Mesenchymal stem cell (in vitro differentiated cells and primary cell): ENCODE measurements at regions not wholly inside any gene's neighbourhood (a gene's known extent, or its start where the extent isn't known, plus 50 kb on each side); places are given as distances from the start of the nearest gene placed in this dataset.

ENCODE experiments used
- DNase-seq: peaks from one replicate; pipeline ENCODE4 v3.0.0-alpha.2; 2013
- H2AFZ ChIP-seq: one replicate; pipeline ENCODE4 v1.6.1; 2013; ENCODE audit warnings: low read depth, mild to moderate bottlenecking, control low read depth, inconsistent platforms, low read length, moderate library complexity
- H2AK5ac ChIP-seq: 2 replicates; pipeline ENCODE4 v1.6.1; 2013; ENCODE audit warnings: low read length, moderate library complexity, mild to moderate bottlenecking, inconsistent platforms; ENCODE audit not compliant: severe bottlenecking
- H2BK120ac ChIP-seq: one replicate; pipeline ENCODE4 v1.6.1; 2013; ENCODE audit warnings: low read depth, mild to moderate bottlenecking, inconsistent platforms, low read length, moderate library complexity
- H2BK12ac ChIP-seq, 2 experiments: one replicate each; pipeline ENCODE4 v1.6.1; 2013; ENCODE audit warnings: inconsistent platforms in 2 of 2, low read length in 2 of 2, mild to moderate bottlenecking in 2 of 2, moderate library complexity in 2 of 2, control low read depth in 1 of 2
- H2BK15ac ChIP-seq: one replicate; pipeline ENCODE4 v1.6.1; 2013; ENCODE audit warnings: mild to moderate bottlenecking, low read depth, inconsistent platforms; ENCODE audit not compliant: poor library complexity, severe bottlenecking
- H2BK5ac ChIP-seq: 2 replicates; pipeline ENCODE4 v1.6.1; 2013; ENCODE audit warnings: low read depth, mild to moderate bottlenecking, low read length, control low read depth, inconsistent platforms; ENCODE audit not compliant: poor library complexity, severe bottlenecking
- H3K14ac ChIP-seq, 2 experiments: one replicate each; pipeline ENCODE4 v1.6.1; 2013; ENCODE audit warnings: inconsistent platforms in 2 of 2, low read length in 2 of 2, control low read depth in 1 of 2, mild to moderate bottlenecking in 1 of 2, moderate library complexity in 1 of 2
- H3K18ac ChIP-seq, 2 experiments: one replicate each; pipeline ENCODE4 v1.6.1; 2013; ENCODE audit warnings: inconsistent platforms in 2 of 2, low read length in 2 of 2, control low read depth in 1 of 2, low read depth in 1 of 2, mild to moderate bottlenecking in 1 of 2
- H3K23ac ChIP-seq, 2 experiments: one replicate each; pipeline ENCODE4 v1.6.1; 2013; ENCODE audit warnings: inconsistent platforms in 2 of 2, low read length in 2 of 2, mild to moderate bottlenecking in 2 of 2, moderate library complexity in 2 of 2, control low read depth in 1 of 2
- H3K27ac ChIP-seq: 2 replicates; pipeline ENCODE4 v1.5.1; 2013; ENCODE audit warnings: mild to moderate bottlenecking, moderate library complexity, low read length, control low read depth, inconsistent platforms; ENCODE audit not compliant: poor library complexity, severe bottlenecking
- H3K27me3 ChIP-seq, 2 experiments: 2 replicates each; pipeline versions ENCODE4 v1.6.1 to v1.7.0; 2013; ENCODE audit warnings: low read length in 2 of 2, mild to moderate bottlenecking in 2 of 2, moderate library complexity in 2 of 2, control low read depth in 1 of 2, inconsistent platforms in 1 of 2; ENCODE audit not compliant: control insufficient read depth in 1 of 2, insufficient read depth in 1 of 2
- H3K36me3 ChIP-seq, 2 experiments: 2 replicates each; pipeline versions ENCODE4 v1.6.1 to v1.7.0; 2013; ENCODE audit warnings: low read length in 2 of 2, control low read depth in 1 of 2, inconsistent platforms in 1 of 2, low read depth in 1 of 2, mild to moderate bottlenecking in 1 of 2; ENCODE audit not compliant: insufficient read depth in 2 of 2, control insufficient read depth in 1 of 2
- H3K4ac ChIP-seq, 2 experiments: one replicate each; pipeline ENCODE4 v1.6.1; 2013; ENCODE audit warnings: inconsistent platforms in 2 of 2, low read length in 2 of 2, mild to moderate bottlenecking in 2 of 2, moderate library complexity in 2 of 2, control low read depth in 1 of 2, low read depth in 1 of 2
- H3K4me1 ChIP-seq: 2 replicates; pipeline ENCODE4 v1.6.1; 2013; ENCODE audit warnings: low read depth, low read length, control low read depth; ENCODE audit not compliant: control insufficient read depth, insufficient read depth
- H3K4me2 ChIP-seq: 2 replicates; pipeline ENCODE4 v1.6.1; 2013; ENCODE audit warnings: low read length, mild to moderate bottlenecking, inconsistent platforms; ENCODE audit not compliant: poor library complexity, severe bottlenecking
- H3K4me3 ChIP-seq, 2 experiments: 2 replicates each; pipeline versions ENCODE4 v1.5.1 to v1.7.0; 2013; ENCODE audit warnings: low read length in 2 of 2, mild to moderate bottlenecking in 2 of 2, control low read depth in 1 of 2, low read depth in 1 of 2; ENCODE audit not compliant: insufficient read depth in 1 of 2
- H3K79me1 ChIP-seq: replicated peaks from 2 replicates; pipeline ENCODE4 v1.6.1; 2013; ENCODE audit warnings: mild to moderate bottlenecking, control low read depth, low read length, inconsistent platforms; ENCODE audit not compliant: poor library complexity, severe bottlenecking
- H3K9ac ChIP-seq: 2 replicates; pipeline ENCODE4 v1.7.0; 2013; ENCODE audit warnings: mild to moderate bottlenecking, low read length, moderate library complexity
- H3K9me3 ChIP-seq: 2 replicates; pipeline ENCODE4 v1.7.0; 2013; ENCODE audit warnings: mild to moderate bottlenecking, low read length; ENCODE audit not compliant: control insufficient read depth
- H4K8ac ChIP-seq: one replicate; pipeline ENCODE4 v1.6.1; 2013; ENCODE audit warnings: inconsistent platforms, mild to moderate bottlenecking, low read length, moderate library complexity
- H4K91ac ChIP-seq: one replicate; pipeline ENCODE4 v1.6.1; 2013; ENCODE audit warnings: mild to moderate bottlenecking, low read length, inconsistent platforms
- WGBS: methylation state at CpG from one replicate; pipeline ENCODE4 v1.1.7; 2013; ENCODE audit warnings: mixed read lengths; 5-methylcytosine and 5-hydroxymethylcytosine counted together

DNA sequence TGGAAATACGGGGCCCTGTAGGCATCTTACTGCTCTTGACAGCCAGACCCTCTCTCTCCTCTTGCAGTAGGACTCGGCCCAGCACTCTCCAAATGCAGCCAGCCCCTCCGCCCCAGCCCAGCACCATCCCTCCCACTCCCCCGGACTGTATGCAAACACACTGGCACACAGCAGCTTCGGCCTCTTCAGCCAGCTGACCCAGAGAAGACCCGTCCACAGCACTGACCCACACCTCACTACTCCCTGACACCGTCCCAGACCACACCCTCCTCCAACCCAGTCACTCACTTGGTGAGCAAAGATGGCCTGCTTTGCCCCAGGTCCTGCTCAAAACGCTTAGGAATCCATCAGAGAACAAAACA is 164.6 kb downstream of the IGLL1 start:
- H3K4ac ChIP-seq = no peak overlapping the region
- H2BK5ac ChIP-seq = no peak overlapping the region
- H2AK5ac ChIP-seq = no peak overlapping the region
- DNase-seq = no peak
- H3K9ac ChIP-seq = no peak overlapping the region
- H3K18ac ChIP-seq = no peak overlapping the region
- no peaks in the 10 kb centered on the region for H3K9me3 ChIP-seq
- H4K91ac ChIP-seq = no peak overlapping the region
- H3K79me1 ChIP-seq = no peaks in the 10 kb centered on the region
- H3K36me3 ChIP-seq = no peaks in the 10 kb centered on the region
- no peak overlapping the region for H3K4me3 ChIP-seq
- no peak overlapping the region for H2BK15ac ChIP-seq
- H3K4me1 ChIP-seq = no peaks in the 10 kb centered on the region
- peak overlapping the region in 1 of 2 experiments; percentile 61 for H3K23ac ChIP-seq
- H4K8ac ChIP-seq = no peak overlapping the region
- H3K14ac ChIP-seq = no peak overlapping the region
- H2AFZ ChIP-seq = no peak overlapping the region
- H3K27me3 ChIP-seq = peaks cover 27 to 50% of the 10 kb centered on the region in 2 experiments
- no peak overlapping the region for H3K4me2 ChIP-seq
- H3K27ac ChIP-seq = no peak overlapping the region
- 55% methylated on average over 8 of the region's 8 CpGs for WGBS
- no peak overlapping the region for H2BK120ac ChIP-seq
- no peak overlapping the region for H2BK12ac ChIP-seq

DNA sequence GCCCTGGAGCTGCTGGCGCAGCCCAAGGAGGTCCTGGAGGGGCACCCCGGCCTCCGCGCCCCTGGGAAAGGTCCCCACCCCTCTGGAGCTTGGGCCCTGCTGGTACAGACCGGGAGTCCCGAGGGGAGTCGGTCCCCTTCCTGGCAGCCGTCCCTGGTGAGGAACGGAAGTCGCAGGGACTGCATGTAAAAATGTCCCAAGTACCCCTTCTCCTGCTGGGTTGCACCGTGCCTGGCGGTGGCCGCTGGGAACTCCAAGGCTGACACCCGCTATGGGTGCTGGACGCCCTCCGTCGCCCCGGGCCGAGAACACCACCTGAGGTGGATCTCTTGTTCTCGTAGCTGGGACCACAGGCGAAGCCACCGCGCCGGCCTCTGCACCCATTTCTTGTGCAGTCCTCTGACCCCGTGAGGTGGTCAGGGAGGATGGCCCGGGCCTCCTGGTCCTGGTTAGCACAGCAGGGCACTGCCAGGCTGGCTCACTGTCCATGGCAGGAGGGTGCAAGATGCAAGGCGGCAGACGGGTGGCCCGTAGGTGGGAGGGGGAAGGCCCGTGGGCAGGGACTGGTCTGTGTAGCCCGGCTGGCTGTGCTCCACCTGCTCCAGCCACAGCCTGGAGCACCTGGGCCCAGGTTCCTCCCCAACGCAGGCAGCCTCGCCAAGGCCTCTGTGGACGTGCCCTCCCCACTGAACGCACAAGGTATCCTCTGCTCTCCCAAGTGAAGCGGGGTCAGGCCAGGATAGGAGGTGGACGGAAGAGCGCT is 165.2 kb downstream of the IGLL1 start:
- H3K27ac ChIP-seq = no peak overlapping the region
- H3K4me1 ChIP-seq = no peaks in the 10 kb centered on the region
- H3K79me1 ChIP-seq = no peaks in the 10 kb centered on the region
- no peak overlapping the region for H2BK15ac ChIP-seq
- H2AK5ac ChIP-seq = no peak overlapping the region
- no peak overlapping the region for H3K9ac ChIP-seq
- H3K27me3 ChIP-seq = peaks cover 30 to 53% of the 10 kb centered on the region in 2 experiments
- no peak overlapping the region for H4K91ac ChIP-seq
- no peak overlapping the region for H3K4me3 ChIP-seq
- no peak overlapping the region for H3K18ac ChIP-seq
- H3K36me3 ChIP-seq = no peaks in the 10 kb centered on the region
- 85% methylated on average over 38 of the region's 38 CpGs for WGBS
- peak overlapping the region in 1 of 2 experiments; percentile 61 for H3K23ac ChIP-seq
- no peak overlapping the region for H3K4ac ChIP-seq
- H3K9me3 ChIP-seq = no peaks in the 10 kb centered on the region
- H2AFZ ChIP-seq = no peak overlapping the region
- no peak overlapping the region for H2BK5ac ChIP-seq
- H3K4me2 ChIP-seq = no peak overlapping the region
- no peak overlapping the region for H4K8ac ChIP-seq
- peak overlapping the region in 1 of 2 experiments; percentile 18 for H3K14ac ChIP-seq
- DNase-seq = no peak
- H2BK120ac ChIP-seq = no peak overlapping the region
- H2BK12ac ChIP-seq = no peak overlapping the region

DNA sequence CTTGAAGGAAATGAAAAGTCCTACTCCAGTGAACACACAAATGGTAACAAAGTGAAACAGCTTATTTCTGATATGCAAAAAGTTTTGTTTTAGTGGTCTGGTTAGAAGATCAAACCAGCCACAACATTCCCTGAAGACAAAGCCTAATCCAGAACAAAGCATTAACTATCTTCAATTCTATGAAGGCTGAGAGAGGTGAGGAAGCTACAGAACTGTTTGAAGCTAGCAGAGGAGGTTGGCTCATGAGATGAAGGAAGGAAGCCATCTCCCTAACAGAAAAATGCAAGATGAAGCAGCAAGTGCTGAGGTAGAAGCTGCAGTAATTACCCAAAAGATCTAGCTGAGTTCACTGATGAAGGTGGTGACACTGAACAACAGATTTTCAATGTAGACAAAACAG is 168.4 kb downstream of the IGLL1 start:
- Histone ChIP-seq H4K91ac (no peak overlapping the region), H2BK15ac (no peak overlapping the region), H3K14ac (no peak overlapping the region), H3K4me1 (no peaks in the 10 kb centered on the region), H3K18ac (no peak overlapping the region), H3K23ac (no peak overlapping the region), H3K4me2 (no peak overlapping the region), H2BK5ac (no peak overlapping the region), H2BK12ac (no peak overlapping the region), H2AFZ (no peak overlapping the region), H3K36me3 (no peaks in the 10 kb centered on the region), H3K4ac (no peak overlapping the region), H3K9me3 (no peaks in the 10 kb centered on the region), H3K9ac (no peak overlapping the region), H3K4me3 (no peak overlapping the region), H3K79me1 (no peaks in the 10 kb centered on the region), H3K27ac (no peak overlapping the region), H2BK120ac (no peak overlapping the region), H4K8ac (no peak overlapping the region), H3K27me3 (peaks cover 18 to 51% of the 10 kb centered on the region in 2 experiments), H2AK5ac (no peak overlapping the region)
- no peak for DNase-seq

DNA sequence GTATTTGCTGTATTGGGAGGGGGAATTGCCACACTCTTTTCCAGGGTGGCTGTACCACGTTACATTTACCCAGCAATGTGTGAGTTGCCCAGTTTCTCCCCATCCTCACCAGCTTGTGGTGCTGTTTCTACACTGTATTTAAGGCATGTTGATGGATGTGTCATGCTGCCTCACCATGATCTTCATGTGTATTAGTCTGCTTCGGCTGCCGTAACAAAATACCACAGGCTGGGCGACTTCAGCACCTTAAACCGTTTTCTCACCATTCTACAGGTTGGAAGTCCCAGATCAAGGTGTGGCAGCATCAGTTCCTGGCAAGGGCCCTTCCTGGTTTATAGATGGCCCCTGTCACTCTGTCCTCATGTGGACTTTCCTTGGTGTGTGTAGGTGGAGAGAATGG is 169.7 kb downstream of the IGLL1 start:
- H3K18ac ChIP-seq = peak overlapping the region in 1 of 2 experiments; percentile 6
- H3K9ac ChIP-seq = no peak overlapping the region
- H3K9me3 ChIP-seq = peaks cover 3% of the 10 kb centered on the region
- H3K4me1 ChIP-seq = no peaks in the 10 kb centered on the region
- no peak overlapping the region for H3K4me3 ChIP-seq
- no peak overlapping the region for H3K23ac ChIP-seq
- DNase-seq = no peak
- H4K91ac ChIP-seq = no peak overlapping the region
- no peak overlapping the region for H2BK5ac ChIP-seq
- peak overlapping the region in 1 of 2 experiments; percentile 31 for H3K14ac ChIP-seq
- no peak overlapping the region for H2AK5ac ChIP-seq
- H3K4me2 ChIP-seq = no peak overlapping the region
- no peak overlapping the region for H3K4ac ChIP-seq
- H3K79me1 ChIP-seq = no peaks in the 10 kb centered on the region
- no peak overlapping the region for H2BK12ac ChIP-seq
- H2BK120ac ChIP-seq = no peak overlapping the region
- H4K8ac ChIP-seq = no peak overlapping the region
- H3K27ac ChIP-seq = no peak overlapping the region
- H2BK15ac ChIP-seq = no peak overlapping the region
- WGBS = 89% methylated on average over 4 of the region's 5 CpGs
- H3K27me3 ChIP-seq = peaks cover 20 to 49% of the 10 kb centered on the region in 2 experiments
- H2AFZ ChIP-seq = no peak overlapping the region
- no peaks in the 10 kb centered on the region for H3K36me3 ChIP-seq
